ENCODE measurements at regions not wholly inside any gene's neighbourhood (a gene's known extent, or its start where the extent isn't known, plus 50 kb on each side); places are given as distances from the start of the nearest gene placed in this dataset.

DNA sequence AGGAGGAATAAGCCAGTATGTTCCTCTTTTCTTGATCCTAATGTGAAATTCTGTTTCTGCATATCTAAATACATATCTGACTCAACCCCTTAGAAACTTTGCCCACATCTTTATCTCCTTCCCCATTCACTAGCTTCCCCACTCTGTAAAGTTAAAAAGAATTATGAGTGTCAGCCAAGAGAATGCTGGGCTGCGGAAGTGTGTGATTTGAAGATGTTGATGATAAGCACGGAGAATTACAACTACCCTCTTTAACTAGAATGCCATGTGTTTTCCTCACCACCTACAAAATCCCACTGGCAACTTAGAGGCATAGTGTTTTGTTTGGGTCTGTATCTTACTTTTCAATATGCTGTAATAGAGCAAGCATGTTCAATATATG is 490.4 kb upstream of the FANCL start:
- H3K27ac ChIP-seq (ENCODE audit: low read length), result no peak overlapping the region
- no peaks in the 10 kb centered on the region for H3K79me2 ChIP-seq (ENCODE audit: insufficient read depth, low read length)
- H3K9ac ChIP-seq (ENCODE audit: low read depth, low read length), result no peak overlapping the region
- no peaks in the 10 kb centered on the region for H3K4me1 ChIP-seq (ENCODE audit: insufficient read depth, low read length)
- no peak overlapping the region for H3K4me3 ChIP-seq (ENCODE audit: low read depth in 1 of 2, low read length in 2 of 2)
- no peak for TF ChIP-seq EZH2 (IDR thresholded peaks at IDR 0.05; ENCODE audit: borderline replicate concordance, low read depth, low read length, severe bottlenecking)
- TF ChIP-seq, protein P1, sequence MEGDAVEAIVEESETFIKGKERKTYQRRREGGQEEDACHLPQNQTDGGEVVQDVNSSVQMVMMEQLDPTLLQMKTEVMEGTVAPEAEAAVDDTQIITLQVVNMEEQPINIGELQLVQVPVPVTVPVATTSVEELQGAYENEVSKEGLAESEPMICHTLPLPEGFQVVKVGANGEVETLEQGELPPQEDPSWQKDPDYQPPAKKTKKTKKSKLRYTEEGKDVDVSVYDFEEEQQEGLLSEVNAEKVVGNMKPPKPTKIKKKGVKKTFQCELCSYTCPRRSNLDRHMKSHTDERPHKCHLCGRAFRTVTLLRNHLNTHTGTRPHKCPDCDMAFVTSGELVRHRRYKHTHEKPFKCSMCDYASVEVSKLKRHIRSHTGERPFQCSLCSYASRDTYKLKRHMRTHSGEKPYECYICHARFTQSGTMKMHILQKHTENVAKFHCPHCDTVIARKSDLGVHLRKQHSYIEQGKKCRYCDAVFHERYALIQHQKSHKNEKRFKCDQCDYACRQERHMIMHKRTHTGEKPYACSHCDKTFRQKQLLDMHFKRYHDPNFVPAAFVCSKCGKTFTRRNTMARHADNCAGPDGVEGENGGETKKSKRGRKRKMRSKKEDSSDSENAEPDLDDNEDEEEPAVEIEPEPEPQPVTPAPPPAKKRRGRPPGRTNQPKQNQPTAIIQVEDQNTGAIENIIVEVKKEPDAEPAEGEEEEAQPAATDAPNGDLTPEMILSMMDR (IDR thresholded peaks at IDR 0.05; ENCODE audit: borderline replicate concordance, extremely low read depth, low read length, poor library complexity, severe bottlenecking), result no peak
- no peak overlapping the region for H3K4me2 ChIP-seq (ENCODE audit: insufficient read depth, low read length)
- no peaks in the 10 kb centered on the region for H3K27me3 ChIP-seq (ENCODE audit: insufficient read depth, low read length, poor library complexity)
- no peaks in the 10 kb centered on the region for H4K20me1 ChIP-seq (ENCODE audit: insufficient read depth, low read length)
- ATAC-seq (ENCODE audit: insufficient read depth, low read depth), result no peak
- no peak for DNase-seq
- no peaks in the 10 kb centered on the region for H3K9me3 ChIP-seq (ENCODE audit: insufficient read depth, low read length, severe bottlenecking)
- H3K36me3 ChIP-seq (ENCODE audit: insufficient read depth, low read length), result no peaks in the 10 kb centered on the region
- H2AFZ ChIP-seq (ENCODE audit: low read depth, low read length), result no peak overlapping the region

DNA sequence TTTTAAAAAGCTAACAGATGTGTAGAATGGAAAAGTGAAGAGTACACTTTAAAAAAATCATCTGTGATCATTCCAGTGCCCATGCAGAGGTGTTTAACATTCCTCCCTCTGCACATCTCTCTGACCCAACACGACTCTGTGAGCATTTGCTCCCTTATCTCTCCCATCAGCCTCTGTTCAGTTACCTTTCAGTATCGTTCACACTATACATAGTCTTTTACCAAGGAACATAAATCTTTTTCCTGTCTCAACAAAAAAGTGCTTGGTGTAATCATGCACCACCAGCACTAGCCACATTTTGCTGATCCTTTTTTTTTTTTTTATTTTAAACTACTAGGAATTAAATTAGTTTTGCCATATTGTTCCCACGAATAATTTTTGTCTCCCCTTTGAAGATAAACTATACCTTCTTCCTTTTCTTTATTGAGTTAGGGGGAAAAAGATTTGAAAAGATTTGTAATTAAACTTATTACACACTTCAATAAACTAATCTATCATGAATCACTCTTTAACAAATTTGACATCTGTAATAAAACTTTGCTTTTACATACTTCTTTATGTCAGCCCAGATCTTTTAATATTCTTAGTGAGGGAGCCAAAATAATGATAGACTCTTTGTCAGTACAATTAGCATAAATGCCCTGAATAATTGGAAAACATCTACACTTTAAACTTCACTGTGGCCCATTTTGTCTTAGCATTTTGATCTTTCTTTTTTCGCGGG is 489.8 kb upstream of the FANCL start:
- H3K9me3 ChIP-seq (ENCODE audit: insufficient read depth, low read length, severe bottlenecking), result no peaks in the 10 kb centered on the region
- no peaks in the 10 kb centered on the region for H3K36me3 ChIP-seq (ENCODE audit: insufficient read depth, low read length)
- no peak overlapping the region for H3K4me2 ChIP-seq (ENCODE audit: insufficient read depth, low read length)
- H3K4me3 ChIP-seq (ENCODE audit: low read depth in 1 of 2, low read length in 2 of 2), result no peak overlapping the region
- H3K9ac ChIP-seq (ENCODE audit: low read depth, low read length), result no peak overlapping the region
- H3K4me1 ChIP-seq (ENCODE audit: insufficient read depth, low read length), result no peaks in the 10 kb centered on the region
- no peak overlapping the region for H2AFZ ChIP-seq (ENCODE audit: low read depth, low read length)
- no peaks in the 10 kb centered on the region for H3K79me2 ChIP-seq (ENCODE audit: insufficient read depth, low read length)
- no peak overlapping the region for H3K27ac ChIP-seq (ENCODE audit: low read length)
- H3K27me3 ChIP-seq (ENCODE audit: insufficient read depth, low read length, poor library complexity), result no peaks in the 10 kb centered on the region
- DNase-seq, result no peak
- no peak for ATAC-seq (ENCODE audit: insufficient read depth, low read depth)
- TF ChIP-seq EZH2 (IDR thresholded peaks at IDR 0.05; ENCODE audit: borderline replicate concordance, low read depth, low read length, severe bottlenecking), result no peak
- TF ChIP-seq, protein P1 (IDR thresholded peaks at IDR 0.05; ENCODE audit: borderline replicate concordance, extremely low read depth, low read length, poor library complexity, severe bottlenecking), result no peak
- no peaks in the 10 kb centered on the region for H4K20me1 ChIP-seq (ENCODE audit: insufficient read depth, low read length)

DNA sequence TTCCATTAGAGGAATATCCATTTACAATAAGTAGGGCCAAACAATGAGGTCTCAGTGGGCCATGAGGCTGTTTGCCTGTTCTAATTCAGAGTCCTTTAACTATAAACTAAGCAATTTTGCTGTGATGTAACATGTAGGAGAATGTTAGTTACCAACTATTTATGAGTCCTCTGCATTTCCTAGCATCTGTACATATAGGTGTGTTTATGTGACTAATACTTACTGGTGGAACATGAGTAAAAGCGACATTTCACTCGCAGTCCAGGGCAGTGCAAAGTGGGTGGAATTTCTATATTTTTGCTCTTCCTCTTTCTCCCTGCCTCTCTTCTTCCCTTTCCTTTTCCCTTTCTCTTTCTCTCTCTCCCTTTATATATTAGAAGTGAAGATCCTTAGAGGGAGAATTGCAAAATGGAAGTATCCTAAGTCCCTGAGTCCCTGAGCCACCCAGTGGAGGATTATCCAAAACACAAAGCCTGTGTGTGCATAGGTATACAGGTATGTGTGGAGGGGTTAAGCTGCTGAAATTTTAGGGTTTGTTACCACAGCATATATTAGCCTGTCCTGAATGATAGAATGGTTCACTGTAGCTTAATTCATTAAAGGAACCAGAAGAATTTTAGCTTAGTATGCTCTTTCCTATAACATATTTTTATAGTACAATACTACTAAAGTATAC is 487.0 kb upstream of the FANCL start:
- no peak overlapping the region for H3K27ac ChIP-seq (ENCODE audit: low read length)
- TF ChIP-seq EZH2 (IDR thresholded peaks at IDR 0.05; ENCODE audit: borderline replicate concordance, low read depth, low read length, severe bottlenecking), result no peak
- TF ChIP-seq, protein P1 (IDR thresholded peaks at IDR 0.05; ENCODE audit: borderline replicate concordance, extremely low read depth, low read length, poor library complexity, severe bottlenecking), result no peak
- H4K20me1 ChIP-seq (ENCODE audit: insufficient read depth, low read length), result no peaks in the 10 kb centered on the region
- ATAC-seq (ENCODE audit: insufficient read depth, low read depth) (no peak), DNase-seq (no peak)
- H3K4me3 ChIP-seq (ENCODE audit: low read depth in 1 of 2, low read length in 2 of 2), result no peak overlapping the region
- H2AFZ ChIP-seq (ENCODE audit: low read depth, low read length), result no peak overlapping the region
- no peaks in the 10 kb centered on the region for H3K79me2 ChIP-seq (ENCODE audit: insufficient read depth, low read length)
- no peaks in the 10 kb centered on the region for H3K9me3 ChIP-seq (ENCODE audit: insufficient read depth, low read length, severe bottlenecking)
- H3K27me3 ChIP-seq (ENCODE audit: insufficient read depth, low read length, poor library complexity), result no peaks in the 10 kb centered on the region
- no peaks in the 10 kb centered on the region for H3K36me3 ChIP-seq (ENCODE audit: insufficient read depth, low read length)
- H3K4me2 ChIP-seq (ENCODE audit: insufficient read depth, low read length), result no peak overlapping the region
- H3K4me1 ChIP-seq (ENCODE audit: insufficient read depth, low read length), result no peaks in the 10 kb centered on the region
- H3K9ac ChIP-seq (ENCODE audit: low read depth, low read length), result no peak overlapping the region
